Epithelial cell of esophagus (primary cell): ENCODE measurements at regions not wholly inside any gene's neighbourhood (a gene's known extent, or its start where the extent isn't known, plus 50 kb on each side); places are given as distances from the start of the nearest gene placed in this dataset.

ENCODE experiments used
- DNase-seq: peaks from one replicate; pipeline ENCODE4 v3.0.0; 2010; ENCODE audit warnings: low read depth
- H3K4me3 ChIP-seq: 2 replicates; pipeline ENCODE4 v1.5.1; 2011; ENCODE audit warnings: mild to moderate bottlenecking, low read length, control low read depth
- TF ChIP-seq, protein P1 (sequence below): IDR thresholded peaks from 2 replicates; pipeline ENCODE4 v1.5.1; 2011; ENCODE audit warnings: low read depth, mild to moderate bottlenecking, low read length, control low read depth, inconsistent platforms; ENCODE audit not compliant: insufficient read depth; ENCODE audit errors: missing control alignments

- no peak overlapping the region for H3K4me3 ChIP-seq
- TF ChIP-seq, protein P1, sequence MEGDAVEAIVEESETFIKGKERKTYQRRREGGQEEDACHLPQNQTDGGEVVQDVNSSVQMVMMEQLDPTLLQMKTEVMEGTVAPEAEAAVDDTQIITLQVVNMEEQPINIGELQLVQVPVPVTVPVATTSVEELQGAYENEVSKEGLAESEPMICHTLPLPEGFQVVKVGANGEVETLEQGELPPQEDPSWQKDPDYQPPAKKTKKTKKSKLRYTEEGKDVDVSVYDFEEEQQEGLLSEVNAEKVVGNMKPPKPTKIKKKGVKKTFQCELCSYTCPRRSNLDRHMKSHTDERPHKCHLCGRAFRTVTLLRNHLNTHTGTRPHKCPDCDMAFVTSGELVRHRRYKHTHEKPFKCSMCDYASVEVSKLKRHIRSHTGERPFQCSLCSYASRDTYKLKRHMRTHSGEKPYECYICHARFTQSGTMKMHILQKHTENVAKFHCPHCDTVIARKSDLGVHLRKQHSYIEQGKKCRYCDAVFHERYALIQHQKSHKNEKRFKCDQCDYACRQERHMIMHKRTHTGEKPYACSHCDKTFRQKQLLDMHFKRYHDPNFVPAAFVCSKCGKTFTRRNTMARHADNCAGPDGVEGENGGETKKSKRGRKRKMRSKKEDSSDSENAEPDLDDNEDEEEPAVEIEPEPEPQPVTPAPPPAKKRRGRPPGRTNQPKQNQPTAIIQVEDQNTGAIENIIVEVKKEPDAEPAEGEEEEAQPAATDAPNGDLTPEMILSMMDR: no peak
- DNase-seq: no peak
Observed at GRCh38 chr21:16741141-16741665, 771.6 kb upstream of the CXADR start.

GRCh38 chr21:16742131-16742641 is 770.7 kb upstream of the CXADR start:
- no peak overlapping the region for H3K4me3 ChIP-seq
- no peak for DNase-seq
- TF ChIP-seq, protein P1: no peak

- TF ChIP-seq, protein P1: no peak
- DNase-seq: no peak
- H3K4me3 ChIP-seq: no peak overlapping the region
Observed at GRCh38 chr21:16742741-16743140, 770.1 kb upstream of the CXADR start.

DNA sequence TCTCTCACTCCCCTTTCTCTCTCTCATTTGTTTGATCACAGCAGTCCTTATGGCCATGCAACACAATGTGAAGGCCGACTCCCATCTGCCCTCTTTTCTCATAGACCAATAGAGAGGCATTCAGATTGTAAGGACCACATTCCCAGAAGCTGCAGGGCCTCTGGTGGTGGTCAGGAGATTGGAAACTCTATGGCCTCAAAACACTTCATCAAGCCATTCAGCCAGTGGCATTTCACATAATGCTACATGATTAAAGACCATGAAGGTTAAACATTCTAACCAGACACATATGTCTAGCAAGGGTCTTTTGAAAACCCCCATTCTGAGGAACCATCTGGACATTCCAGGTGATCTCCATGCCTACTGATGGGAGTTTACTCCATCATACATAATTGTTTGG is 769.5 kb upstream of the CXADR start:
- DNase-seq: no peak
- TF ChIP-seq, protein P1: no peak
- H3K4me3 ChIP-seq: no peak overlapping the region

DNA sequence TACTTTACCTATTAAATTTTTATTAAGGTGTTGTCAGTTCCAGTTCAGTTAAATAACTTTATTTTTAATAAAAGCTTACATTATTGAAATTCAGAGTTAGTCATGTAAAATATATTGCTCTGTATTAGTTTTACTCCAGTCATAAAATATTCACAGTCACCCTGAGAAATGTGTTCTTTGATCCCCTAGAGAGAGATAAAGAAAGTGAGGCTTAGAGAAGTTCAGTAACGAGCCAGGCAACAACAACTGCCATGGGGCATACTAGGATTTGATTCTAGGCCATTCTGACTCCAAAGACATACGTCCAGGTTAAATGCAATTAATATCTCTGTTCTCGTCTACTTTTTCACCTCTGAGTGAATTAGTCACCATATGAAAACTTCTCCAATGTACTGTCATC is 761.9 kb upstream of the CXADR start:
- no peak for DNase-seq
- TF ChIP-seq, protein P1: no peak
- H3K4me3 ChIP-seq: no peak overlapping the region

DNA sequence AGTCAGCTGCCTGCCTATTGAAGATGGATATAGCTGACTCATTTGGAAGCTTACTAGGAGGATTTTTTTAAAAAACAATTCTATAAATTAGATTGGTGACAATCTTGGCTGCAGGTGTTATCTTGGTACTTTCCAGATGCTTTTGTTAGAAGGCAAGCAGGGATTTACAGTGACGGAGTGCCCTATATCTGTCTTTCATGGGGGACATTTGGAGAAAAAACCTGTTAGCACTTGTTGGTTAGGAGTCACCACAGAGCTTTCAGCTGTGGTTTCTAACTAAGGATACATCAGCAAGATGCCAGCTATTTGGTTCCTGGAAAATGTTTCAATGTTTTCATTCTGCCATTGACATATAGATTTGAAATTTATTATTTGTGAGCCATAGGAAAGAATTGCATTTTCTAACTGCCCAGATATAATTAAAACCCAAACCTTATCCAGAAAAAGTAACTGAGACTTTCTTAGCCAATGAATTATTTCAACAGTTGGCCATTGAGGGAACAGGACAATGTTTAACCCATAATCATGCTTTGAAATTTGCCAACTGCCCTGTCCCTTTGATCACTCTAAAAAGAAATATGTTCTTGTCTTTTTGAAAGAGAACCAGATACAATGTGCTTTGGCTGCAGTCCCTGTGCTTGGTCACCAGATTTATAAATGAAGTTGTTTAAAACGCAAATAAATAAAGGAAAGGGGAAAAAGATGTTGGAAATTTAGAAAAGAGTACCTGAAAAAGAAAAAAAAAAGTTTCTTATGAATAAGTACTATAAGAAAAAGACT is 761.0 kb upstream of the CXADR start:
- H3K4me3 ChIP-seq: no peak overlapping the region

More for the DNA sequence above, 761.0 kb upstream of the CXADR start:
- TF ChIP-seq, protein P1: no peak
- DNase-seq: peak; percentile 5
